Stimulated activated naive CD4-positive, alpha-beta T cell (primary cell): ENCODE measurements at regions not wholly inside any gene's neighbourhood (a gene's known extent, or its start where the extent isn't known, plus 50 kb on each side); places are given as distances from the start of the nearest gene placed in this dataset.
"Not testable (repeated sequence)": the region's sequence is repeated elsewhere in the genome, so short reads cannot be mapped to it uniquely, and the experiment has no call there.

Source experiments
- DNase-seq, 6 experiments: peaks; one replicate each; lab custom pipeline; 2025; lab: John Stamatoyannopoulos, UW

- DNase-seq, result no peak
These were observed 156.9 kb upstream of the TTC29 start for GRCh38 chr4:147102596-147102995.

DNA sequence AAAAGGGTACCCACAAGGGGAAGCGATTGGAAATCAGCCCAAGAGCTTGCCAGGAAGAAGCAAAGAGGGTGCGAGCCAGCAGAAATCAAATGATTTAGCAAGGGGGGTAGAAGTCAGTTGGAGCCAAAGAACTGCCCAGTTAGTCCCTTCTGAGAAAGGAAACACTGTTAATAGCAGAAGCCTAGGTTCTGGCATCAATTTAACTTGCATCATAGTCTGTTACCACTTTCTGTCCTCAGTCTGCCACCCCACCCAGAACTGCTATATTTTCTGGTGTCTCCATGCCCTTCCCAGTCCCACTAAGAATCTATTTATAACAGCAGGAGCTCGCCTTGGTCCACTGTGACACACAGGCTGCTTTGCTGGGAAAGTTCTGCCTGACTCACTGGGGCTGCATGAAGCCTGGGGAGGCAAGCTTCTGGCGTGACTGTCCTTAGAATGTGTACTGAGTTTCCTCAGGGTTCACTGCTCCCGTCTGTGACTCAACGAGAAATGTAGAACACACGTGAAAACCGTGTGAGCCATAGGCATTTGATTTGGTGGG lies 157.8 kb upstream of the TTC29 start:
- no peak for DNase-seq

DNA sequence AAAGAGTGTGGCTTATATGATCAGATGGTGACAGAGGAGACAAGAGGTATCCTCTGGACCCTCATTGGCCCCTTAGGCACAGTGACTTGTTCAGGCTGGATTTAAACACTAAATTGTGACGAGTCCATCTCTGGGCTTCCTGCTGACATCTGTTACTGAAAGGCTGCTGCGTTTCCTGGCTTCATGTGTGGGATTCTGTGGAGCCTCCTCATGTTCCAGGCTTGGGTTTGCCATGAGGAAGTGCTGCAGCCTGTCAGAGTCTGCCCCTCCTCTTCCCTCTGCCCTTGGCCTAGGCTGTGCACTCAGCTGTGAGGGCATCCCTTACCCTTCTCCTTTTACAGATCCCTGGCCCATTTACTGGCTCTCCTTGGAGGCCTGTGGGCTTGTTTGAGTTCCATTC lies 159.1 kb upstream of the TTC29 start:
- DNase-seq, result no peak

DNA sequence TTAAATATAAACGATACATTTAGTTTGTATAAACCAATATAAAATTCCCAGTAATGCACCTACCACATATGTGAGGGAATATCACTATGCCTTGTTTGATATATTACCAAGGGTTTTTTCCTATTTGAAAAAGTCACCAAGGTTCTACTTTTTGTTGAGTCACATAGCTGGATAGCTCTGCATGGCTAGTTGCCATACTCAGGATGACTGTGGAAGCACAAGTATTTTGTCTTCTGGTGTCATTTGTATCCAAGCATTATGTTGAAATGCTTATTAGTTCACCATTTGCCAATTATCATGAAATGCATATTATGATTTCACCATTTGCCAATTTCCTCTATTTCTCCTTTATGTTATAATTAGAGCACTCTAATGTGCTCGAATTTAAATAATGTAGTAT lies 162.7 kb upstream of the TTC29 start:
- DNase-seq, result no peak

DNA sequence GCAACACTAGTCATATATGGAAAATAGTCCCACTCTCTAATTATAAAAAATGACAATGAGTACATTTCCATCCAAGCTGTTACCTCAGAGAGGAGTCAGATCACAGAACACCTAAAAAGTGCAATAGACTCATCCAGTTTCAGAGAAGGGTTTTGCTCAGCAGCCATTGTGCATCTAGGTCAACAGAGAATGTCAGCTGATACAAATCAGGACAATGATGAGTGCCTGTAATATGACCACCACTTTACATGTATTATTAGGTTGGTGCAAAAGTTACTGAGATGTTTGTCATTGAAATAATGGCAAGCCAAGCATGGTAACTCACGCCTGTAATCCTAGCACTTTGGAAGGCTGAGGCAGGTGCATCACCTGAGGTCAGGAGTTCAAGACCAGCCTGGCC lies 164.1 kb upstream of the TTC29 start:
- no peak for DNase-seq

DNA sequence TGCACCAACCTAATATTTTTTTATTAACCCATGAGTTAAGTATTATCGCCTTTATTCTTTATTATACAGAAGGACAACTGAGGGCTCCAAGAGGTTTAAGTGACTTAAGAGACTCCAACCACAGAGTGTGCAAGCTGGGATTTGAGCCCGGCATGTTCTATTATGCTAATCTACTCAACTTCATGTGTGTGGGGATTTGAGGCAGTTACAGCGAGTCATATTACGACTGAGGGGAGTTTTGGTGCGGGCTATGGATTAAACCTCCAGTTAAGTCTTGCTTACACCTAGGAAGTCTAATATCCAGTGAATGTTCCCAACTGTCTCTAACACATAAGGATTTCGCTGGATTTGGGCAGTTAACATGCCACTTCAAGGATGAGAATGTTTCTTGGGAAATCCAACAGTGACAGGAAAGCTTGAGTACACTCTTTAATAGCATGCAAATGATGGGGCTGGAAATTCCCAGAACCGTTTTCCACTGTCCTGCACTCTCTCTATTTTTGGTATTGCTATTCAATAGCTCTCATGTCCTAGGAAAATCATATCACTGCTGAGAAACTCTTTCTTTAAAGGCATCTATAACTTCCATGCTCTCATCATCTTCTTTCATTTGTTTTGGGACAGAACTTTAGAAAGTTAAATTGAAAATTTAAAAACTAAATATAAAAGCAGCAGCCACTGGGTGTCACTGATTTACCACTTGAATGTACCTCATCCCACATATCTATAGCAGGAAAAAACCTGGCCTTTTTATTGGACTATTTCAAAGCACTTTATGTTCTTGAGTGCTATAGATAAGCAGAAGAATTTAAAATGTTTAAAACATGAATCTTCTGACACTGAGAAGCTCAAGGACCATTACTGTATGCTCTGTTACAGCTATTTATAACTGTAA lies 165.1 kb upstream of the TTC29 start:
- DNase-seq, result no peak

DNA sequence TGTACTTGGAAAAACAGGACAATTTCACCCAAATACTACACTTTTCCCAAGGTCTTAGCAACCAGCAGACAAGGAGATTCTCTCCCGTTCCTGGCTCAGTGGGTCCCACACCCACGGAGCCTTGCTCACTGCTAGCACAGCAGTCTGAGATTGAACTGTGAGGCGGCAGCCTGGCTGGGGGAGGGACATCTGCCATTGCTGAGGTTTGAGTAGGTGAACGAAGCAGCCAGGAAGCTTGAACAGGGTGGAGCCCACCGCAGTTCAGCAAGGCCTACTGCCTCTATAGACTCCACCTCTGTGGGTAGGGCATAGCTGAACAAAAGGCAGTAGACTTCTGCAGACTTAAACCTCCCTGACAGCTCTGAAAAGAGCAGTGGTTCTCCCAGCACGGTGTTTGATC lies 166.5 kb upstream of the TTC29 start:
- not testable (repeated sequence) for DNase-seq

DNA sequence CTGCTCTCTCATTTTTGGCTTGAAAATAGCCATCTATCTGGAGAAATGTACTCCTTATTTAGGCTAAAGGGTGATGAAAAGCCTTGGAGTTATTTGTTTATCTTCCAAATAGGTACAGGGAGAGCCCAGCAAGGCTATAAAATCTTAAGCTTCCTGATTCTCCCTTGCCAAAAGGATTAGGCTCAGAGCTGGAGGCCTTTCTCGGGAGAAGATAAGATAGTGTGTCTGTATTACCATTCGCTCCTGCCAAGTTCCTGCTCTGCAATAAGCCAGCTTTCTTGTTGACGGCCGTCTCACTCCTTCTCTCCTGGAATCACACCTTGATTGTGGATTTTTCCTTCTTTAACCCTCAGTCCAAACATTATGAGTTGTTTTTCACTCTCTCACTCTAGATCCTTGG lies 171.8 kb upstream of the TTC29 start:
- DNase-seq, result no peak

DNA sequence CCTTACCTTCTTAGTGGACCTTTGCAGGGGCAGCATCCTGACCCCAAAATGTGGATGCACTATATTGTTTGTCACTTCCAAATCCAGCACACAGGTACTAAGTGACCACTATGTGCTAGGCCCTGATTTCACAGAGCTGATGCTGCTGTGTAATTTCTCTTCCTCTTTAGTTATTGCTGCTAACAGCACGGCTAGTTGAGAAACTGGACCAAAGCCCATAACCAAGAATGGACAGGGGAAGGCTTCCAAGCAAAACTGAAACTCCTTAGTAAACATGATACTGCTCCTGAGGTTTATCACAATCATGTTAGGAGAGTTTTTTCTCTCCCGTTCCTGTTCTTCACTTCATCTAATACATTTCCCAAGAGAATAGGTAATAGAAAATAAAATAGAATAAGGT lies 172.9 kb upstream of the TTC29 start:
- DNase-seq, result no peak

DNA sequence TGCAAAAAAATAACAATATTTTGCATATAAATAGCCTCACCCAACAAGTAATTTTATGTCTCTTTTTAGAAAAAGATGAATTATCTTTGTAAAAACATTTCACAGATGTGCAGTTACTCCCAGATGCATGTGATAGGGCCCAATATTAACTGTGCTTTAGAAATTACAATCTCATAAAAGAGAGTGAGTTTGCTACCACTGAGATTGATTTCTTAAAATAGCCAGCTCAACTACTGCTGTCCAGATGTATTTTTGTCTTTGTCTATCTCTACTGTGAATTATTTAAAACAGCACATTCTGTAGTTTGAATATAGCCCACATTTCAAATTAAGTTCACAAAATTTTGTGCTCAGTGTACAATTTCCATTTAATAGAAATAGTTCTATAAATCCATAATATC lies 177.0 kb upstream of the TTC29 start:
- DNase-seq, result no peak

GRCh38 chr4:147123146-147123545 lies 177.5 kb upstream of the TTC29 start:
- DNase-seq, result no peak

DNA sequence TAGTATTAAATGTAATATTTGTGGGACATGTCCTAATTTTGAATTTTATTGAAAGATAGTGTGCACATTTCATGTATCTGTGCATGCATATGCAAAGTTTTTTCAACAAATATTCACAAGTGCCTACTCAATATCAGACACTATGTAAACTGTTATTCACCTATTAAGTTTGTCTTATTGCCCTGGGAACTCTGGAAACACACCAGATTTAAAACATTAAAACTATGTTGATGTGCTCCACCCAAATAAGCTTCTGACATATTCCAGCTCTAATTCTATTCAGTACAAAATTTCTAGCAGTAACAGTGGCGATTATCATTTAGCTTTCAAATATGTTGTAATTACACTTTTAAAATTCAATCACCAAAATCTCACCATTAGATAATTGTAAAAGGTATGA lies 183.1 kb upstream of the TTC29 start:
- DNase-seq, result no peak

DNA sequence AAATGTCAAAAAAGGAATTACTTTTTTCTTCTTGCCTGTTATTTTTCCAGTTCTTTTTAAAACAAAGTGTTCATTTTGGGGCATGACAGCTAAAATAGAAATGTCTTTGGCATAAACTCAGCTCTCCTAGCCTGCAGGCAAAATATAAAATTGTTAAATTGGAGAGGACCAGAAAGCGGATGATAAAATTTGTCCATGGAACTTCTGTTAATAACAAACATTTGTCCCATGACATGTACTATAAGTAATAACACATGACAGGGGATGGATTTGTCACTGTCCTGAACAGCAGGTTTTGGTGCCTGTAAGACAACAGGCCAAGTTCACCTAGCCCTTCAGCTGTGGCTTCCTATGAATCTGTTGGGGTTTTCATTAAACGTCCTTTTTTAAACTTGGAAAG lies 184.0 kb upstream of the TTC29 start:
- DNase-seq, result no peak

- DNase-seq, result no peak
These were observed 189.0 kb upstream of the TTC29 start for GRCh38 chr4:147134536-147135210.

GRCh38 chr4:147136310-147136709 lies 190.6 kb upstream of the TTC29 start:
- no peak for DNase-seq

DNA sequence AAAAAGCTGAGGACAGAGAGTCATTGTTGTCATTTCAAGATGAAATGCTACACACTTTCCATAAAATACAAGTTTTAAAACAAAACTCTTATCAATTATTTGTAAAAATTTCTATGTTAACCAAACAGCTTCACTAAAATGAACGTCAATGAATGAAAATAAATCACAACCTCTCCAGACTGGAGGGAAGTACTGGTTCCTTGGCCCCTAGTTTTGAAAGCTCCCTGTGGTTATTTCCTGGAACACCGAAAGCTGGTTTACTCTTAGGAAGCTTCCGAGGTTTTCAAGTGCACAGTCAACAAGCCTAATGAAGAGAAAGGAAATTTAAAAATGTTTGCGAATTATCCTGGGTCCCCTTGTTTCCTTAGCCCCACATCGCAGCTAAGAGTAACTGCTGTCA lies 191.1 kb upstream of the TTC29 start:
- DNase-seq, result no peak

- no peak for DNase-seq
These were observed 191.6 kb upstream of the TTC29 start for GRCh38 chr4:147137280-147137679.

- DNase-seq, result no peak
These were observed 192.5 kb upstream of the TTC29 start for GRCh38 chr4:147138171-147138570.

DNA sequence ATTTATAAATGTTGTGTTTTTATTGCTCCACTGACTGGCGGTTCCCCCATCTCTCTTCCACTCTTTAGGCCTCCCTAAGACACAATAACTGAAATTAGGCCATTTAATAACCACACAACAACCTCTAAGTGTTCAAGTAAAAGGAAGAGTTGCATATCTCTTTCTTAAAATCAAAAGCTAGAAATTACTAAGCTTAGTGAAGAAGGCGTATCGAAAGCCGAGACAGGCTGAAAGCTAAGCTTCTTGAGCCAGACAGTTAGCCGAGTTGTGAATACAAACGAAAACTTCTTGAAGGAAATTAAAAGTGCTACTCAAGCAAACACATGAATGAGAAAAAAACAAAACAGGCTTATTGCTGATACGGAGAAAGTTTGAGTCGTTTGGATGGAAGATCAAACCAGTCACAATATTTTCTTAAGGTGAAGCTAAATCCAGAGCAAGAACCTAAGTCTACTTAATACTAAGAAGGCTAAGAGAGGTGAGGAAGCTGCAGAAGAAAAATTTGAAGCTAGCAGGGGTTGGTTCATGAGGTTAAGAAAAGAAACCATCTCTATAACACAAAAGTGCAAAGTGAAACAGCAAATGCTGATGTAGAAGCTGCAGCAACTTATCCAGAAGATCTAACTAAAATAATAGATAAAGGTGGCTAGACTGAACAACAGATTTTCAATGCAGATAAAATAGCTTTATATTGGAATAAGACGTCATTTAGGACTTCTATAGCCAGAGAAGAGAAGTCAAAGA lies 194.0 kb upstream of the TTC29 start:
- no peak for DNase-seq

- DNase-seq, result no peak
These were observed 206.1 kb upstream of the TTC29 start for GRCh38 chr4:147151763-147152162.

GRCh38 chr4:147157860-147158701 lies 212.4 kb upstream of the TTC29 start:
- DNase-seq, result no peak
